T-helper 2 cell treated with Interferon-gamma antibody and Interleukin-4, amounts not matched to agents 5 μg/mL and 100 μg/mL, for 36 hours (primary cell): ENCODE measurements at regions not wholly inside any gene's neighbourhood (a gene's known extent, or its start where the extent isn't known, plus 50 kb on each side); places are given as distances from the start of the nearest gene placed in this dataset.

Experiments used
- DNase-seq: peaks from one replicate; pipeline ENCODE4 v3.0.0; 2021; ENCODE audit warnings: low spot score
- H3K27ac Mint-ChIP-seq: one replicate; pipeline ENCODE4 v1.8.0; 2021; ENCODE audit warnings: mild to moderate bottlenecking, mixed read lengths
- H3K27me3 Mint-ChIP-seq: one replicate; pipeline ENCODE4 v1.8.0; 2021; ENCODE audit warnings: low read depth, mixed read lengths
- H3K36me3 Mint-ChIP-seq: one replicate; pipeline ENCODE4 v1.8.0; 2021; ENCODE audit warnings: low read depth, mixed read lengths
- H3K4me1 Mint-ChIP-seq: one replicate; pipeline ENCODE4 v1.8.0; 2021; ENCODE audit warnings: low read depth, mixed read lengths
- H3K4me3 Mint-ChIP-seq: one replicate; pipeline ENCODE4 v1.8.0; 2022; ENCODE audit warnings: mild to moderate bottlenecking, moderate library complexity, mixed read lengths
- H3K9me3 Mint-ChIP-seq: one replicate; pipeline ENCODE4 v1.8.0; 2021; ENCODE audit warnings: mixed read lengths

DNA sequence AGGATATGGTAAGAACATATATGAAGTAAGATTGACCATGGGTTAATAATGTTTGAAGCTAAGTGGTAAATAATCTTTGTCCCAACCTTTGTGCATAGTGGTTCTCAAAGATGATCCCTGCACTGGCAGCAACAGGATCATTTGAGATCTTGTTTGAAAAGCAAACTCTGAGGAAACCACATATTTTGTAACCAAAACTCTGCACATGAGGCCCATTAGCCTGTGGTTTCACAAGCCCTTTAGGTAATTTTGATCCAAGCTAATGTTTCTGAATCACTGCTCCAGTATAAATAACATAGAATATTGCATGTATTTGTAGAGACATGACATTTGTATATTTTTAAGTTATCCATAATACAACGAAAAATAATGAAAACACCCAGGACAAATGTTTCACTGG lies 147.9 kb upstream of the RGS18 start:
- Mint-ChIP-seq H3K27ac (no peak overlapping the region), H3K4me1 (no peaks in the 10 kb centered on the region), H3K4me3 (no peak overlapping the region), H3K36me3 (no peaks in the 10 kb centered on the region), H3K27me3 (no peaks in the 10 kb centered on the region), H3K9me3 (no peaks in the 10 kb centered on the region)
- DNase-seq, result no peak

GRCh38 chr1:192011525-192011924 lies 146.7 kb upstream of the RGS18 start:
- Mint-ChIP-seq H3K9me3 (peaks cover 2% of the 10 kb centered on the region), H3K27ac (no peak overlapping the region), H3K4me3 (no peak overlapping the region), H3K4me1 (no peaks in the 10 kb centered on the region), H3K36me3 (no peaks in the 10 kb centered on the region), H3K27me3 (no peaks in the 10 kb centered on the region)
- DNase-seq, result no peak

GRCh38 chr1:192022827-192023226 lies 135.4 kb upstream of the RGS18 start:
- Mint-ChIP-seq H3K4me1 (no peaks in the 10 kb centered on the region), H3K4me3 (no peak overlapping the region), H3K27ac (no peak overlapping the region), H3K27me3 (no peaks in the 10 kb centered on the region), H3K9me3 (peaks cover 23% of the 10 kb centered on the region), H3K36me3 (no peaks in the 10 kb centered on the region)
- DNase-seq, result no peak

DNA sequence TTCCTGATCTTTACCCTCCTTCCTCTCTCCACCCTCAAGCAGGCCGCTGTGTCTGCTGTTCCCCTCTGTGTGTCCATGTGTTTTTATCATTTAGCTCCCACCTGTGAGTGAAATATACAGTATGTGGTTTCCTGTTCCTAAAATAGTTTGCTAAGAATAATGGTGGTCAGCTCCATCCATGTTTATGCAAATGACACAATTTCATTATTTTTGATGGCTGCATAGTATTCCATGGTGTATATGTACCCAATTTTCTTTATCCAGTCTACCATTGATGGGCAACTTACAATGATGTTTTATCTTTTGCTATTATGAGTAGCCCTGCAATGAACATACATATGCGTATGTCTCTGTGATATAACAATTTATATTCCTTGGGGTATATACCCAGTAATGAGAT lies 133.4 kb upstream of the RGS18 start:
- Mint-ChIP-seq H3K27me3 (no peaks in the 10 kb centered on the region), H3K4me1 (no peaks in the 10 kb centered on the region), H3K36me3 (no peaks in the 10 kb centered on the region), H3K4me3 (no peak overlapping the region), H3K27ac (no peak overlapping the region), H3K9me3 (peaks cover 19% of the 10 kb centered on the region)
- no peak for DNase-seq

GRCh38 chr1:192038567-192038966 lies 119.7 kb upstream of the RGS18 start:
- no peaks in the 10 kb centered on the region for H3K9me3 Mint-ChIP-seq
- no peak overlapping the region for H3K27ac Mint-ChIP-seq
- no peak overlapping the region for H3K4me3 Mint-ChIP-seq
- H3K36me3 Mint-ChIP-seq, result no peaks in the 10 kb centered on the region
- no peaks in the 10 kb centered on the region for H3K27me3 Mint-ChIP-seq
- H3K4me1 Mint-ChIP-seq, result no peaks in the 10 kb centered on the region
- DNase-seq, result no peak

DNA sequence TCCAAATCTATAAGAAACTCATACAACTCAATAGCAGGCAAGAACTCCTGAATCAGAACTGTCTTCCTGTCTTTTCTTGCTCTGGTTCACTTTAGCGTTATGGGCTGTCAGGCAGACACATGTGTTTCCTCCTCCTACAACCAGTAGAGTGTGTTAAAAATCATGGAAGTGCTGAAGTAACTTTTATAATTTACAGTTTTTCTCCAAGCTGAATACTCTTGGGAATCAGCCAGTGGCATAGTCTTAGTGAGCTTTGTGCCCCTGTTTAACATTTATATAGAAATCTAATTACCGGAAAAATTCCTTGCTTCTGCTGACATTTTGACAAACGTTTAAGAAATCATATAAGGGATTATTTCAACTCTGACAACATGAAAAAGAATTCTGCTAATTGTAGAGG lies 113.1 kb upstream of the RGS18 start:
- Mint-ChIP-seq H3K4me3 (no peak overlapping the region), H3K4me1 (no peaks in the 10 kb centered on the region), H3K27me3 (no peaks in the 10 kb centered on the region), H3K36me3 (no peaks in the 10 kb centered on the region), H3K27ac (no peak overlapping the region), H3K9me3 (no peaks in the 10 kb centered on the region)
- no peak for DNase-seq

DNA sequence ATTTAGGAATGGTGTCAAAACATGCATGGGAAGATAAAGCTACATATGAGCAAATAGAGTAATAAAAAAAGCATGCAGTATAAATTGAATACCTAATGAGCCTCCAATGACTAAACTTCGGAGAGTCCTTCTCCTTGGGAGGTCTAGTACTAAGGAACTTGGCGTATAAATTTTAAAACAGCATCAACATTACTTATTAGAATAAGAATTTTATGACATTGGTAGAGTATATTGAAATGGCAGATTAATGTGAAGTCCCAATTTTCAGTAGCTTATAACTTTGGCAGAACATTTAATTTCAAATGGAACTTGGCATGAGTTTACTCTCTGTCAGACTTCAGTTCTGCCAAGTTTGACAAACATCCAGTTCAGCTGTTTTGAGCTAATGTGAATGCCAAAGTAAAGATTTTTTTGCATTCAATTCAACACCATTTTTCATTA lies 104.7 kb upstream of the RGS18 start:
- H3K27ac Mint-ChIP-seq, result no peak overlapping the region
- H3K4me3 Mint-ChIP-seq, result no peak overlapping the region
- no peak for DNase-seq
- H3K27me3 Mint-ChIP-seq, result no peaks in the 10 kb centered on the region
- H3K4me1 Mint-ChIP-seq, result no peaks in the 10 kb centered on the region
- no peaks in the 10 kb centered on the region for H3K9me3 Mint-ChIP-seq
- H3K36me3 Mint-ChIP-seq, result no peaks in the 10 kb centered on the region

GRCh38 chr1:192057766-192058165 lies 100.5 kb upstream of the RGS18 start:
- Mint-ChIP-seq H3K4me3 (no peak overlapping the region), H3K9me3 (no peaks in the 10 kb centered on the region), H3K27ac (no peak overlapping the region), H3K27me3 (no peaks in the 10 kb centered on the region), H3K36me3 (no peaks in the 10 kb centered on the region), H3K4me1 (no peaks in the 10 kb centered on the region)
- DNase-seq, result no peak

GRCh38 chr1:192059407-192059806 lies 98.9 kb upstream of the RGS18 start:
- H3K27me3 Mint-ChIP-seq, result no peaks in the 10 kb centered on the region
- H3K4me3 Mint-ChIP-seq, result no peak overlapping the region
- H3K9me3 Mint-ChIP-seq, result no peaks in the 10 kb centered on the region
- no peaks in the 10 kb centered on the region for H3K36me3 Mint-ChIP-seq
- no peak overlapping the region for H3K27ac Mint-ChIP-seq
- DNase-seq, result no peak
- H3K4me1 Mint-ChIP-seq, result no peaks in the 10 kb centered on the region

GRCh38 chr1:192061556-192061955 lies 96.7 kb upstream of the RGS18 start:
- Mint-ChIP-seq H3K27me3 (no peaks in the 10 kb centered on the region), H3K27ac (no peak overlapping the region), H3K4me1 (no peaks in the 10 kb centered on the region), H3K4me3 (no peak overlapping the region), H3K36me3 (no peaks in the 10 kb centered on the region), H3K9me3 (no peaks in the 10 kb centered on the region)
- no peak for DNase-seq

DNA sequence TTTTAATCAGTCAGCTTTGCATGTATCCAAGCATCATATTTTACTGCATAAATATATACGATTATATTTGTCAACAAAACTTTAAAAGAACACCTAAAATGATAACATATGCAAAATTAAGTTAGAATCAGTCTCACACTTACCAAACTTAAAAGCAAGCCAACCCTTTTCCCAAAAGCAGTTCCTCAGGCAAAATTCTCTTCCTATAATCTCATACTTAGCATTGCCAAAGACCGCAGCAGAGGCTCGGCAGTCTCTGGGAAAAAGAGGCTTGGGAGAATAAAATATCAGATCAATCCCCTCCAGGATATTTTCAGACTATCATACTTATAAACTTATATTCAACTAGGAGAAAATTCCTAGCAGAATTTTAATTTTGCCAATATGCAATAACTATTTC lies 93.2 kb upstream of the RGS18 start:
- Mint-ChIP-seq H3K4me3 (no peak overlapping the region), H3K27me3 (no peaks in the 10 kb centered on the region), H3K36me3 (no peaks in the 10 kb centered on the region), H3K27ac (no peak overlapping the region), H3K9me3 (no peaks in the 10 kb centered on the region), H3K4me1 (no peaks in the 10 kb centered on the region)
- DNase-seq, result no peak

DNA sequence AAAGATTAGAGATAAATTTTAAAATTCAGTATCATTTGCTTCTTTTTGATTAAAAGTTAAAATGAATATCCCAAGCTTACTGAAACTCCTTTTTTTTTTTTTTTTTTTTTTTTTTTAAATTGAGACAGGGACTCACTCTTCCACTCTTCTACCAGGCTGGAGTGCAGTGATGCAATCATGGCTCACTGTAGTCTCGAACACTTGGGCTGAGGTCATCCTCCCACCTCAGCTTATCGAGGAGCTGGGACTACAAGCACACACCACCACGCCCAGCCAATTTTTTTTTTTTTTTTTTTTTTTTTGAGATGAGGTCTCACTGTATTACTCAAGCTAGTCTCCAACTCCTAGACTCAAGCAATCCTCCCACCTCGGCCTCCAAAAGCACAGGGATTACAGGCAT lies 92.1 kb upstream of the RGS18 start:
- H3K9me3 Mint-ChIP-seq, result no peaks in the 10 kb centered on the region
- H3K4me3 Mint-ChIP-seq, result no peak overlapping the region
- H3K27me3 Mint-ChIP-seq, result no peaks in the 10 kb centered on the region
- H3K36me3 Mint-ChIP-seq, result no peaks in the 10 kb centered on the region
- no peaks in the 10 kb centered on the region for H3K4me1 Mint-ChIP-seq
- no peak for DNase-seq
- no peak overlapping the region for H3K27ac Mint-ChIP-seq

DNA sequence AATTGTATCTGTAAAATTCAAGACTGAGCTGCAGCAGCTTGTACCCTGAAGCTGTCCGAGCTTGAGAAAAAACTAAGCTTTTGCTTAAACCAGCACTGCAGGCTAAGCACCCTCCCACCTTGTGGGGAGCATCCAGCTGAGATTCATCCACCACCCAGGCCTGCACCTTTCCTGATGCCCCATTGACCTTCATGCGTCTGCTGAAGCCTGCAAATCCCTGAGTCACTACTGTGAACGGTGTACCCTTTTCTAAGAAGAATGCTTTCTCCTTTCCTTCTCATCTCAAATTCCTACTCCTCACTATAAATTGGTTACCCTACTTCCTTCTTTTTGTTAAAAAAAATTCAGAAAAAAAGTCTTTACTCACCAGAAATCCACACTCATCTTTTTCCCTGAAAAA lies 90.9 kb upstream of the RGS18 start:
- Mint-ChIP-seq H3K4me1 (no peaks in the 10 kb centered on the region), H3K9me3 (no peaks in the 10 kb centered on the region), H3K36me3 (no peaks in the 10 kb centered on the region), H3K27me3 (no peaks in the 10 kb centered on the region), H3K27ac (no peak overlapping the region), H3K4me3 (no peak overlapping the region)
- no peak for DNase-seq

GRCh38 chr1:192070213-192070612 lies 88.0 kb upstream of the RGS18 start:
- H3K4me3 Mint-ChIP-seq, result no peak overlapping the region

DNA sequence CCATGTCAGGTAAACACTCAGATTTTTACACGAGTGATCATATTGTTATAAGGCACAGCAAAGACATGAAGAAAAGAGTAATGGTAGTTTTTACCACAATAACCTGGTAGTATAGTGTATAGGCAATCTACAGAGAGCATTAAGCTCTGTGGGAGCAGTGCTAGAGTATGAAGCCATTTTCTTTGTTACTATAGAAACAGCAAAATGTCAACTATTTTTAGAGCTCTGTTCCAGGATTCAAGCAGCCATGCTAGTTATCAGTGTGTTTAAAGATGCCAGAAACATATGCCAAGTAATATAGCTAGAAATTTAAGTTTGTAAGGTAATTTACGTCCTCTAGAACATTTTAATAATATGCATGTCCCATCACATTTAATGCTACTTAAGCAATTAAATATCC lies 77.6 kb upstream of the RGS18 start:
- no peaks in the 10 kb centered on the region for H3K9me3 Mint-ChIP-seq
- no peak overlapping the region for H3K4me3 Mint-ChIP-seq
- no peaks in the 10 kb centered on the region for H3K36me3 Mint-ChIP-seq
- no peak overlapping the region for H3K27ac Mint-ChIP-seq
- no peaks in the 10 kb centered on the region for H3K27me3 Mint-ChIP-seq
- DNase-seq, result no peak
- H3K4me1 Mint-ChIP-seq, result no peaks in the 10 kb centered on the region

More at GRCh38 chr1:192070213-192070612, 88.0 kb upstream of the RGS18 start:
- H3K27ac Mint-ChIP-seq, result no peak overlapping the region
- H3K27me3 Mint-ChIP-seq, result no peaks in the 10 kb centered on the region
- no peaks in the 10 kb centered on the region for H3K36me3 Mint-ChIP-seq
- DNase-seq, result no peak
- no peaks in the 10 kb centered on the region for H3K4me1 Mint-ChIP-seq
- no peaks in the 10 kb centered on the region for H3K9me3 Mint-ChIP-seq
